AG04450 (cell line): ENCODE measurements at regions not wholly inside any gene's neighbourhood (a gene's known extent, or its start where the extent isn't known, plus 50 kb on each side); places are given as distances from the start of the nearest gene placed in this dataset.

Source experiments
- CTCF ChIA-PET: fragments of 300-600, 350-600 bp; formaldehyde crosslinking; extraction: SDS; loops from one replicate; lab custom pipeline; 2022; ENCODE audit warnings: antibody characterized with exemption, inconsistent platforms; lab: Charles Lee
- POLR2A ChIA-PET: fragments of 350-600 bp; formaldehyde crosslinking; extraction: SDS; loops from one replicate; lab custom pipeline; 2021; ENCODE audit warnings: antibody characterized with exemption, inconsistent platforms; lab: Yijun Ruan, JAX
- DNase-seq: peaks from one replicate; pipeline ENCODE4 v3.0.0-alpha.2; 2011; ENCODE audit warnings: low read depth, low spot score
- H3K27ac ChIP-seq: one replicate; pipeline ENCODE4 v1.5.1; 2012; ENCODE audit warnings: low read depth, low read length, control low read depth
- H3K27me3 ChIP-seq: one replicate; pipeline ENCODE4 v1.6.0; 2012; ENCODE audit warnings: low read length; ENCODE audit not compliant: control insufficient read depth, insufficient read depth
- H3K4me3 ChIP-seq: 2 replicates; pipeline ENCODE4 v1.5.1; 2011; ENCODE audit warnings: mild to moderate bottlenecking, low read depth, low read length, control low read depth
- H3K9me3 ChIP-seq: 2 replicates; pipeline ENCODE4 v1.5.1; 2012; ENCODE audit warnings: low read length; ENCODE audit not compliant: control insufficient read depth, insufficient read depth
- TF ChIP-seq, protein P1 (sequence below): IDR thresholded peaks from 2 replicates; pipeline ENCODE4 v1.5.1; 2011; ENCODE audit warnings: low read depth, low read length, control low read depth, inconsistent platforms

DNA sequence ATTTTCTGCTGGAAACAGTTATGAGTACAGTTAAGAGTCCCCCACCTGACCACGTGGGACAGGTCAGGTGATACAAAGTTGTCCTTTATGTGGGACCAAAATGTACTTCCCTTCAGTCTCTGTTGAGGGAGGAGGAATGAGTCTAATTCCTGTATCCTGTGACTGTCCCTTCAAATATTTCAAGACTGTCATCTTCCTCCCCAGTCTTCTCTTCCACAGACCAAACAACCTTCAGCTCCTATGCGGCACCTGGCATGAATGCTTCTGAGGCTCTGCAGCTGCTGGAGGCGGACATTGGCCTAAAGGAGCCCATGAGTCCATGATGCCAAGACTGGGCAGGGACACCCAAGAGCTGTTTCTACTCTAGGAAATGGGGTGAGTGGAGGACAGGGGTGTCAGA is 72.1 kb upstream of the SIM2 start:
- DNase-seq: no peak
- peaks cover 2% of the 10 kb centered on the region for H3K27me3 ChIP-seq
- POLR2A ChIA-PET: no interaction called here
- H3K4me3 ChIP-seq: no peak overlapping the region
- TF ChIP-seq, protein P1, sequence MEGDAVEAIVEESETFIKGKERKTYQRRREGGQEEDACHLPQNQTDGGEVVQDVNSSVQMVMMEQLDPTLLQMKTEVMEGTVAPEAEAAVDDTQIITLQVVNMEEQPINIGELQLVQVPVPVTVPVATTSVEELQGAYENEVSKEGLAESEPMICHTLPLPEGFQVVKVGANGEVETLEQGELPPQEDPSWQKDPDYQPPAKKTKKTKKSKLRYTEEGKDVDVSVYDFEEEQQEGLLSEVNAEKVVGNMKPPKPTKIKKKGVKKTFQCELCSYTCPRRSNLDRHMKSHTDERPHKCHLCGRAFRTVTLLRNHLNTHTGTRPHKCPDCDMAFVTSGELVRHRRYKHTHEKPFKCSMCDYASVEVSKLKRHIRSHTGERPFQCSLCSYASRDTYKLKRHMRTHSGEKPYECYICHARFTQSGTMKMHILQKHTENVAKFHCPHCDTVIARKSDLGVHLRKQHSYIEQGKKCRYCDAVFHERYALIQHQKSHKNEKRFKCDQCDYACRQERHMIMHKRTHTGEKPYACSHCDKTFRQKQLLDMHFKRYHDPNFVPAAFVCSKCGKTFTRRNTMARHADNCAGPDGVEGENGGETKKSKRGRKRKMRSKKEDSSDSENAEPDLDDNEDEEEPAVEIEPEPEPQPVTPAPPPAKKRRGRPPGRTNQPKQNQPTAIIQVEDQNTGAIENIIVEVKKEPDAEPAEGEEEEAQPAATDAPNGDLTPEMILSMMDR: no peak
- CTCF ChIA-PET: no interaction called here
- H3K9me3 ChIP-seq: no peaks in the 10 kb centered on the region; the same call in 1 of the 2 replicates
- peak overlapping the region; percentile 33 for H3K27ac ChIP-seq

DNA sequence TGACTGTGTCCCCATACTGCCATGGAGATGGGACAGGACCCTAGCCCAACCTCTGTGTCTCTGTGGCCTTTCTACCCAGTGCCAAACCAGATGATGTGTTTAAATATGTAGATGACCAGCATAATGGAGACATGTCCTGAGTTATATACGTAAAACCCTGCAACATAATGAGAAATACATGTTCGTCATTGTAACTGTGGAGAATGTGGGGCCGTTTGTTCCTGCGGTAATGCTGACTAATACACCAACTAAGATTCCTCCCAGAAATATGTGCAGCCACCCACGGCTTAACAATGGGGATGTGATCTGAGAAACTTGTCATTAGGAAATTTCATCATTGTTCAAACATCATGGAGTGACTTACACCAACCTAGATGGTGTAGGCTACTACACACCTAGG is 71.7 kb upstream of the SIM2 start:
- CTCF ChIA-PET: no interaction called here
- Histone ChIP-seq H3K27ac (peak overlapping the region; percentile 33), H3K27me3 (peaks cover 4% of the 10 kb centered on the region), H3K4me3 (no peak overlapping the region), H3K9me3 (no peaks in the 10 kb centered on the region; the same call in 1 of the 2 replicates)
- TF ChIP-seq, protein P1: no peak
- POLR2A ChIA-PET: no interaction called here
- DNase-seq: no peak

DNA sequence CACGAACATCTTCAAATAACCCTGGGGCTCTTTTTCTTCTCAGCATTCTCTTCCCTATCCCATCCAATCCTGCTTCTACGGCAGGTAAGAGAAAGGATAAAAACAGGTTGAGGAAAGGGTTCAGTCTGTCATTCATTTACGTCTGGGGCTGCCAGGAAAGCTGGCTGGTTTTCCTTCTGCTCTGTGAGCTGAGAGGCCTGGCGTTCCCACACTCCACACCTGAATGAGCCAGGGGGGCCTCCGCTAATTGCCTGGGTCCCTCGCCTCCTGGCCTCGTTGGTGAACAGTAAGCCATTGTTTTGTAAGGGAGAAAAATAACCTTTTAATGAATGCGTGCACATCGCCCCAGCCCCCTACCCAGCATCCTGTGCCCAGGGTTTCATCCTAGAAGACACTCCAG is 70.8 kb upstream of the SIM2 start:
- ChIA-PET CTCF (no interaction called here), POLR2A (no interaction called here)
- H3K4me3 ChIP-seq: no peak overlapping the region
- TF ChIP-seq, protein P1: no peak
- DNase-seq: no peak
- H3K27ac ChIP-seq: no peak overlapping the region
- peaks cover 4% of the 10 kb centered on the region for H3K27me3 ChIP-seq
- no peaks in the 10 kb centered on the region; the same call in 1 of the 2 replicates for H3K9me3 ChIP-seq

DNA sequence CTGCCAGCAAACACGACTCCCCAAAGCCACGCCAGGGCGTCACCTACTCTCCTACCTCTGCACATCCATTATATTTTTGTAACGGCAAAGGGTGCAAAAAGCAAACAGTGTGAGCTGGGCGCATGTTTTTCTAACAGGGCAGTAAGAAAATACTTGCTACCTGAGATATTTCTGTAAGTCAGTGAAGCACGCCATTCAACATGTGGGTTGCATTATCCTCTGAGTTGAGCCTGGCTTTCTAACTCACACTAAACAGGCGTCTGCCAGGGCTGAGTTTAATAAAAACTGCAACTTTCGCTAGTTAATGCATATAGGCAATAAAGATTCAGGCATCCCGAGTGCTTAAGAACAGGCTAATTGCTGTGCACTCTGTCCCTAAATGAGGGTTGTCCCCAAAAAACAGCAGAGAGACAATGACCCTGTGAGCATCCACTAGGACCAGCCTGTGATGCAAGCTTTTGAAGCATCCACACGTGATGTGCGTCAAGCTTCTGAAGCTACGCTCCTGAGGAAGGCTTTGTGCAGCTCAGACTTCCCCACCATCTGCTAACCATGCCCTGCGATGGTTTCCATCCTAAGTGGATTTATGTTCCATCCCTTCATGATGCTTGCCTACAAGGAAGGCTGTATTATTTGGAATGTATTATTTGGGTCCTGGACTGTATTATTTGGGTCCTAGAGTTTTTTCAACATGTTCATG is 70.0 kb upstream of the SIM2 start:
- no peak for DNase-seq
- ChIA-PET POLR2A (no interaction called here), CTCF (no interaction called here)

More for the DNA sequence above, 70.0 kb upstream of the SIM2 start:
- TF ChIP-seq, protein P1: no peak
- no peak overlapping the region for H3K27ac ChIP-seq
- no peak overlapping the region for H3K4me3 ChIP-seq
- peaks cover 4% of the 10 kb centered on the region for H3K27me3 ChIP-seq
- H3K9me3 ChIP-seq: no peaks in the 10 kb centered on the region; the same call in 1 of the 2 replicates
